ENCODE measurements at regions not wholly inside any gene's neighbourhood (a gene's known extent, or its start where the extent isn't known, plus 50 kb on each side); places are given as distances from the start of the nearest gene placed in this dataset.

DNA sequence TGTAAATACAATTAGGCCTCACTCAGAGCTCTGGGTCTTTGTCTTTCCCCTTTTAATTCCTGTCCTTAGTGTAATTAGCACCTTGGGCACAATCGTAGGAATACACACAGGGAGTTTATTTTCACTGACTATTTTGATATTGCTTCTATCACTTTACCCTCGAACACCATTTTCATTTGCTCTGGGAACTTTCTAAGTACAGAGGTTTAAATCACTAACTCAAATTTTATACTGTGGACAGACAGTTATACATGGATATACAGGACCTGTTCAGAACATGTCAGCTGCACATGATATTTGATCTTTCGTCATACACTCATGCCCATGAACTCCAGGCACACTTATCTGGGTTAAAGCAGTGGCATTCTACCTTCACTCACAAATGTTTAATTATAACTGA lies 217.8 kb upstream of the TMEM161B start:
- no peak overlapping the region for H3K4me3 ChIP-seq
- intact Hi-C loops (cut with micrococcal nuclease): no loop called here
- H3K4me1 ChIP-seq: no peaks in the 10 kb centered on the region
- H3K27me3 ChIP-seq (ENCODE audit: low read depth): peaks cover 21% of the 10 kb centered on the region
- no peaks in the 10 kb centered on the region for H3K9me3 ChIP-seq (replicated peaks)
- TF ChIP-seq, protein P1, sequence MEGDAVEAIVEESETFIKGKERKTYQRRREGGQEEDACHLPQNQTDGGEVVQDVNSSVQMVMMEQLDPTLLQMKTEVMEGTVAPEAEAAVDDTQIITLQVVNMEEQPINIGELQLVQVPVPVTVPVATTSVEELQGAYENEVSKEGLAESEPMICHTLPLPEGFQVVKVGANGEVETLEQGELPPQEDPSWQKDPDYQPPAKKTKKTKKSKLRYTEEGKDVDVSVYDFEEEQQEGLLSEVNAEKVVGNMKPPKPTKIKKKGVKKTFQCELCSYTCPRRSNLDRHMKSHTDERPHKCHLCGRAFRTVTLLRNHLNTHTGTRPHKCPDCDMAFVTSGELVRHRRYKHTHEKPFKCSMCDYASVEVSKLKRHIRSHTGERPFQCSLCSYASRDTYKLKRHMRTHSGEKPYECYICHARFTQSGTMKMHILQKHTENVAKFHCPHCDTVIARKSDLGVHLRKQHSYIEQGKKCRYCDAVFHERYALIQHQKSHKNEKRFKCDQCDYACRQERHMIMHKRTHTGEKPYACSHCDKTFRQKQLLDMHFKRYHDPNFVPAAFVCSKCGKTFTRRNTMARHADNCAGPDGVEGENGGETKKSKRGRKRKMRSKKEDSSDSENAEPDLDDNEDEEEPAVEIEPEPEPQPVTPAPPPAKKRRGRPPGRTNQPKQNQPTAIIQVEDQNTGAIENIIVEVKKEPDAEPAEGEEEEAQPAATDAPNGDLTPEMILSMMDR (IDR thresholded peaks at IDR 0.05; ENCODE audit: borderline replicate concordance): no peak
- DNase-seq: no peak
- no peaks in the 10 kb centered on the region for H3K36me3 ChIP-seq
- no peak overlapping the region for H3K27ac ChIP-seq (replicated peaks)

DNA sequence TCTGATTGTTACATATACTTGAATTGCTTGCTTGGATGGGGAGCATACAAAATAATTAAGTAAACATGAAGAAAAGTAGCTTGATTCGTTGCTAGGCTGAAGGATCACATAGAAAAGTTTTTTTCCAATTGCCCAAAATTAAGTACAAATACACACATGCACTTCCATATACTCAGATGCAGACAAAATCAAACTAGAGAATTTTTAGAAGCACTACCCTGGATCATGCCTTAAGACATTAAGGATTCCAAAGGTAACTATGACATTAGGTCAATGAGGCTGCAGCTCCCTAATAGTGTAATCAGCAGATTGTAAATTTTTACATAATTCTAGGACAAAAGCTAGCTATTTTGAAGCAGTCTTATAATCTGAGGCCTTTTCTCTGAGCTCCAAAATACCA lies 216.9 kb upstream of the TMEM161B start:
- H3K27me3 ChIP-seq (ENCODE audit: low read depth): peaks cover 21% of the 10 kb centered on the region
- intact Hi-C loops (cut with micrococcal nuclease): no loop called here

DNA sequence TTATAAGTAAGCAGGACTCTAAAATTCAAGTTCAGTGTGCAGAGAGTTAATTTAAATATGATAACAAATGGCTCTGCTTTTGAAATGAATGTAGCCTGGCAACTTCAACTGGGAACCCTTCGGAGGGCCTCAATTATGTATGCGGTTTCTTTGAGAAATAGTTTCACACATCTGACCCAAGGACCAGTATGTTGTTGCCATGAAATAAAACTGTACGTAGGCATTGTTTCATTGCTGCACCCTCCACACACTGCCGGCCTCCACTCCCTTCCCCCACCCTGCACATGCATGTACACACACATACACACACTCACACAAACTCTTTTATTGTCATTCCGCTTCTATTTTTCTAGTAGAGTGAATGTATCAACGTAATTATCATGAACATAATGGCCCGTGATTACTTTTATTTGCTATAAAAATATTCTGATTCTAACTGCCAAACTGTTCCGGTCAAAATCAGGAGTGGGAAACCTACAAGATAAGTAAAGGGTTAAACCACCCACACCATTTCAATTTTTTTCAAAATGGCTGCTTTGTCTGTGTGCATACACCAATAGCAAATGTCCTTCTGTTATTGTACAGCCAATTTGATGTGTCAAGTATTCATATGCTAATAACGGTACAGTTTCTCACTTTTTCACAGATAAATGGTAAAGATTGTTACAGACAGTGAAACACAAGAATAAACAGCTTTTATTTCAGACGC lies 215.5 kb upstream of the TMEM161B start:
- H3K36me3 ChIP-seq: no peaks in the 10 kb centered on the region
- no peak overlapping the region for H3K4me3 ChIP-seq
- TF ChIP-seq, protein P1 (IDR thresholded peaks at IDR 0.05; ENCODE audit: borderline replicate concordance): no peak
- intact Hi-C loops (cut with micrococcal nuclease): no loop called here
- no peak overlapping the region for H3K27ac ChIP-seq (replicated peaks)
- H3K9me3 ChIP-seq (replicated peaks): no peaks in the 10 kb centered on the region
- no peak for DNase-seq
- H3K4me1 ChIP-seq: no peaks in the 10 kb centered on the region
- H3K27me3 ChIP-seq (ENCODE audit: low read depth): peaks cover 9% of the 10 kb centered on the region

More for the DNA sequence above, 216.9 kb upstream of the TMEM161B start:
- DNase-seq: no peak
- no peak overlapping the region for H3K4me3 ChIP-seq
- no peaks in the 10 kb centered on the region for H3K9me3 ChIP-seq (replicated peaks)
- TF ChIP-seq, protein P1 (IDR thresholded peaks at IDR 0.05; ENCODE audit: borderline replicate concordance): no peak
- H3K4me1 ChIP-seq: no peaks in the 10 kb centered on the region
- H3K36me3 ChIP-seq: no peaks in the 10 kb centered on the region
- no peak overlapping the region for H3K27ac ChIP-seq (replicated peaks)

DNA sequence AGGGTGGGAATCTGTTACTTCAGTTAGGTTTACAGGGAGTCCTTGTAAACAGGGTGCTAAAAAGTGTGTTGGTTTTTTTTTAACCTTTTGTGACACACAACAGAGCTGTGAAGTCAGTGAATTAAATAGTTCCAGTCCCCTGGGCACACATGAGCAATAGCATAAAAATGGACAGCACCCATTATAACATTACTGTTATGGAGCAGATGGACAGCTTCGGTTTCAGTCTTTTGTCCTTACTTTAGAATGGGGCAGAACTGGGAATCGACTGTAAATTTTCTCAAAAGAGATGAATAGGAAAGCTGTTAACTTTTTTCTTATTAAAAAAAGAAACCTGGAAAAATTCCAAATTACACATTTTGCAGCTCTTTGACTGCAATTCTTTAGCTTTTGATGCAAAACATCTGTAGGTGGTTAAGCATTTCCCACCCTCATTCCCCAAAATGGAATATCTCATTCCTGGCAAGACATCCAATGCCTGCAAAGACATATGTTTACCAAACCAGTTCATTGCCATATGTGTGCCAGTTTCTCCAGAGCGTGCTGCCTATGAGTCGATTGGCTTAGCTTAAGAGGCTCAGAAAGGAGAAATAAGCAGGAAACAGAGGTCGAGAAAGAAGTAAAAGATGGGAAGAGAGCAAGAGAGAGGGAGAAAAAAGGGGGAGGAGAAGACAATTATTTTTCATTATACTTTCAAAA lies 212.3 kb upstream of the TMEM161B start:
- Histone ChIP-seq H3K27me3 (ENCODE audit: low read depth) (no peaks in the 10 kb centered on the region), H3K27ac (replicated peaks) (no peak overlapping the region), H3K36me3 (no peaks in the 10 kb centered on the region), H3K4me1 (no peaks in the 10 kb centered on the region), H3K9me3 (replicated peaks) (no peaks in the 10 kb centered on the region), H3K4me3 (no peak overlapping the region)
- intact Hi-C loops (cut with micrococcal nuclease): no loop called here
- no peak for DNase-seq
- TF ChIP-seq, protein P1 (IDR thresholded peaks at IDR 0.05; ENCODE audit: borderline replicate concordance): no peak

DNA sequence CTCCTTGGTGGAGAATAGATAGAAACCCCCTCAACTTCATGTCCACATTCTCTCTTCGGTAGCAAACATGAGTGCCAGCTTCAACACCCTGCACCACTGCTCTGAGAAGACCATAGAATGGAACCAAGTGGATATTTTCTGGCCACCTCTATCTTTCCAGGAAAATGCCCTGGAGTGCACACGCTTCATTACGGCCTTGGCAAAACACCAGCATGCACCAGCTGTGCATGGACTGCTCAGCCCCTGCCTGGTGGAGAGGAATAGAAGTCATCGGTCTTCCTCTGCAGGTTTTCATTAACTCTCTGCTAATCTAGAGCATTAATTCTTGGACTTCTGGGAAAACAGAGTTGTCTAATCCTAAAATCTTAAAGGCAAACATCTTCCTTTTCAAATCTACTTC lies 211.6 kb upstream of the TMEM161B start:
- no peak overlapping the region for H3K4me3 ChIP-seq
- TF ChIP-seq, protein P1 (IDR thresholded peaks at IDR 0.05; ENCODE audit: borderline replicate concordance): no peak
- no peaks in the 10 kb centered on the region for H3K27me3 ChIP-seq (ENCODE audit: low read depth)
- no peak overlapping the region for H3K27ac ChIP-seq (replicated peaks)
- H3K9me3 ChIP-seq (replicated peaks): no peaks in the 10 kb centered on the region
- intact Hi-C loops (cut with micrococcal nuclease): no loop called here
- DNase-seq: no peak
- H3K4me1 ChIP-seq: no peaks in the 10 kb centered on the region
- no peaks in the 10 kb centered on the region for H3K36me3 ChIP-seq
